MM.1S (cell line): ENCODE measurements at regions not wholly inside any gene's neighbourhood (a gene's known extent, or its start where the extent isn't known, plus 50 kb on each side); places are given as distances from the start of the nearest gene placed in this dataset.

ENCODE experiments used
- EZH2 ChIP-seq: fragments of 300-600 bp; sonication (generic); optimal IDR thresholded peaks from 2 replicates; pipeline ENCODE3; 2017; ENCODE audit warnings: low read depth, mild to moderate bottlenecking, antibody characterized with exemption, low read length, mixed read lengths
- TF ChIP-seq, protein P1 (sequence below): fragments of 300-600 bp; sonication (generic); IDR thresholded peaks from 2 replicates; pipeline ENCODE4 v1.5.1; 2016; ENCODE audit warnings: antibody characterized with exemption, low read length, mixed read lengths

DNA sequence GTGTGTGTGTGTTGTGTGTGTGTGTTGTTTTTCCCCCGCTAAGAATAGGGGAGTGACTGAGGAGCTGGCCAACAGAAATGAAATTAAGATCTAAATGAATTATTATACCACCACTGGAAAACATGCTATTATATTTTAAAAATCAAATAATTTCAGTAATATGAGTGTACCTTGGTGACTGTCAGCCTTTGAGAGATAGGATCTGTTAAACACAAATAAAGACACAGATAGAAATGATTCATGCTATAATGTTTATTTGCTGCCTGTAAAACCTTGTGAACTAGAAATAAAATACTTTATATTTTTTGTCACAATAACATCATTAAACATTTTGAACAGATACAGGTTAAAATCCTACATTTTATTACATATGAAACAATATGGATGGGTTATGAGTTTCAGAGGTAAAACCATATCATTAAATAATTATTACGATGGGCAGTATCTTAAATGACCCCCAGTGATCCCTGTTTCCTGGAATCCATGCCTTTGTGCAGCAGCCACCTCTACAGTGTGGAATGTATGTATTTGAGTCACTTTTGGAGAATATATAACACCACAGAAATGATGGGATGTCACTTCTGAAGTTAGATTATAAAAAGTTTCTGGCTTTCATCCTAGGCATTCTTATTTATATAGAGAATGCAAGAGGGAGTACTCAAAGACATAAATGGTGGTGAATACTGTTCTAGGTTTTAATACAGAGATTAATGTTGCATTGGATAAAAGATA lies 617.2 kb downstream of the CDH18 start:
- TF ChIP-seq EZH2 = no peak
- TF ChIP-seq, protein P1, sequence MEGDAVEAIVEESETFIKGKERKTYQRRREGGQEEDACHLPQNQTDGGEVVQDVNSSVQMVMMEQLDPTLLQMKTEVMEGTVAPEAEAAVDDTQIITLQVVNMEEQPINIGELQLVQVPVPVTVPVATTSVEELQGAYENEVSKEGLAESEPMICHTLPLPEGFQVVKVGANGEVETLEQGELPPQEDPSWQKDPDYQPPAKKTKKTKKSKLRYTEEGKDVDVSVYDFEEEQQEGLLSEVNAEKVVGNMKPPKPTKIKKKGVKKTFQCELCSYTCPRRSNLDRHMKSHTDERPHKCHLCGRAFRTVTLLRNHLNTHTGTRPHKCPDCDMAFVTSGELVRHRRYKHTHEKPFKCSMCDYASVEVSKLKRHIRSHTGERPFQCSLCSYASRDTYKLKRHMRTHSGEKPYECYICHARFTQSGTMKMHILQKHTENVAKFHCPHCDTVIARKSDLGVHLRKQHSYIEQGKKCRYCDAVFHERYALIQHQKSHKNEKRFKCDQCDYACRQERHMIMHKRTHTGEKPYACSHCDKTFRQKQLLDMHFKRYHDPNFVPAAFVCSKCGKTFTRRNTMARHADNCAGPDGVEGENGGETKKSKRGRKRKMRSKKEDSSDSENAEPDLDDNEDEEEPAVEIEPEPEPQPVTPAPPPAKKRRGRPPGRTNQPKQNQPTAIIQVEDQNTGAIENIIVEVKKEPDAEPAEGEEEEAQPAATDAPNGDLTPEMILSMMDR = no peak
